Fibroblast of villous mesenchyme (primary cell): ENCODE measurements at regions not wholly inside any gene's neighbourhood (a gene's known extent, or its start where the extent isn't known, plus 50 kb on each side); places are given as distances from the start of the nearest gene placed in this dataset.
"Not testable (repeated sequence)": the region's sequence is repeated elsewhere in the genome, so short reads cannot be mapped to it uniquely, and the experiment has no call there.

Source experiments
- DNase-seq: peaks from one replicate; pipeline ENCODE4 v3.0.0-alpha.2; 2010; ENCODE audit warnings: low read depth
- H3K4me3 ChIP-seq: 2 replicates; pipeline ENCODE4 v1.5.1; 2011; ENCODE audit warnings: low read depth, mild to moderate bottlenecking, low read length
- TF ChIP-seq, protein P1 (sequence below): IDR thresholded peaks from 2 replicates; pipeline ENCODE4 v1.5.1; 2012; ENCODE audit warnings: low read depth, mild to moderate bottlenecking, low read length; ENCODE audit not compliant: insufficient read depth

DNA sequence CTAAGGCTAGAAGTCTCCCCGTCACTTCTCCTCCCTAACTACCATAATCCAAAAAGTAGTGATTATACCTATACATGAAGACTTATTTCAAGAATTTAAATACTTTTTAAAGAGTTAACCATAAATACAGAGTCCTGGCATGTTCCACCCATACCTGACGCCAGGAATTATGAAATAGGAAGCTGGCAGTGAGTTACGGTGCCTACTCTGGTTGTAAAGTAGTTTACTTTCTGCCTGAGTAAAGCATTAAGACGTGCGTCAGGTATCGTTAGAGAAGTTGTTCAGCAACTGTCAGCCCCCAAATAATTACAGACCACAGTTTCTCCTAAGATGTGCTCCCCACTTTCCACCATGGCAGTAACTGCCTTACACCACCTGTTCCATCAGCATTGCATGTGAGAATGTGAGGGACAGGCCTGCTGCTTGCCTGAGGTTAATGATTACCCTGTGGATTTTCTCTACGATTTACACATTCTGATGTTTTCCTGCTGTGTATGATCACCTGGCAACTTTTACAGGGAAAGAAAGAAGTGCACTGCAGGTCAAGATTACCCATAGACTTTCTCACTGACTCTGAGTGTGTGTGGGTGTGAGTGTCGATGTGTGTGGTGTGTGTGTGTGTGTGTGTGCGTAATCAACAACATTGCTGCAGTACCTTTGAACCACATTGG, 92.3 kb upstream of the SLC7A11 start:
- no peak overlapping the region for H3K4me3 ChIP-seq
- DNase-seq, result no peak
- TF ChIP-seq, protein P1, sequence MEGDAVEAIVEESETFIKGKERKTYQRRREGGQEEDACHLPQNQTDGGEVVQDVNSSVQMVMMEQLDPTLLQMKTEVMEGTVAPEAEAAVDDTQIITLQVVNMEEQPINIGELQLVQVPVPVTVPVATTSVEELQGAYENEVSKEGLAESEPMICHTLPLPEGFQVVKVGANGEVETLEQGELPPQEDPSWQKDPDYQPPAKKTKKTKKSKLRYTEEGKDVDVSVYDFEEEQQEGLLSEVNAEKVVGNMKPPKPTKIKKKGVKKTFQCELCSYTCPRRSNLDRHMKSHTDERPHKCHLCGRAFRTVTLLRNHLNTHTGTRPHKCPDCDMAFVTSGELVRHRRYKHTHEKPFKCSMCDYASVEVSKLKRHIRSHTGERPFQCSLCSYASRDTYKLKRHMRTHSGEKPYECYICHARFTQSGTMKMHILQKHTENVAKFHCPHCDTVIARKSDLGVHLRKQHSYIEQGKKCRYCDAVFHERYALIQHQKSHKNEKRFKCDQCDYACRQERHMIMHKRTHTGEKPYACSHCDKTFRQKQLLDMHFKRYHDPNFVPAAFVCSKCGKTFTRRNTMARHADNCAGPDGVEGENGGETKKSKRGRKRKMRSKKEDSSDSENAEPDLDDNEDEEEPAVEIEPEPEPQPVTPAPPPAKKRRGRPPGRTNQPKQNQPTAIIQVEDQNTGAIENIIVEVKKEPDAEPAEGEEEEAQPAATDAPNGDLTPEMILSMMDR, result no peak

DNA sequence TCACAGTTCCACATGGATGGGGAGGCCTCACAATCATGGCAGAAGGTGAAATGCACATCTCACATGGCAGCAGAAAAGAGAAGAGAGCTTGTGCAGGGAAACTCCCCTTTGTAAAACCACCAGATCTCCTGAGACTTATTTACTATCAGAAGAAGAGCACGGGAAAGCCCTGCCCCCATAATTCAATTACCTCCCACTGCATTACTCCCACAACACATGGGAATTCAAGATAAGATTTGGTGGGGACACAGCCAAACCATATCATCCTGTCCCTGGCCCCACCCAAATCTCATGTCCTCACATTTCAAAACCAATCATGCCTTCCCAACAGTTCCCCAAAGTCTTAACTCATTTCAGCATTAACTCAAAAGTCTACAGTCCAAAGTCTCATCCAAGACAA, 90.3 kb upstream of the SLC7A11 start:
- not testable (repeated sequence) for H3K4me3 ChIP-seq, DNase-seq

DNA sequence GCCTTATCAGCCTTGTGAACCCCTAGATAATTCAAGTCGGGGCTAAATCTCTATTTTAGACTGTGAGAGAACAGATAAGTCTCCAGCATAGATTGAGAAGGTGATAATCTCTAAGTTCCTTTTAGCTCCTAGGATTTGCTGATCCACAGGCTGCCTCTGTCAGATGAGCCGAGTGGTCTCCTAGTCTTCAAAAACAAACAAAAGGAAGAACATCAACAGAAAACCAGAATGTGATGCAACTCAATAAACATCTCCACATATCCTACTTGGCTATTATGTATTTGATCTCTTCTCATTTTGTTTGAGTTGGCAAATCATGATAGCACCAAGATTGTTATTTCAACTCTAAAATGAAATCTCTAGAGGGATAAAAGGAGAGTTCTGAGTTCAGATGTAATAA, 88.4 kb upstream of the SLC7A11 start:
- peak; percentile 59 for DNase-seq
- TF ChIP-seq, protein P1, result no peak
- H3K4me3 ChIP-seq, result no peak overlapping the region

DNA sequence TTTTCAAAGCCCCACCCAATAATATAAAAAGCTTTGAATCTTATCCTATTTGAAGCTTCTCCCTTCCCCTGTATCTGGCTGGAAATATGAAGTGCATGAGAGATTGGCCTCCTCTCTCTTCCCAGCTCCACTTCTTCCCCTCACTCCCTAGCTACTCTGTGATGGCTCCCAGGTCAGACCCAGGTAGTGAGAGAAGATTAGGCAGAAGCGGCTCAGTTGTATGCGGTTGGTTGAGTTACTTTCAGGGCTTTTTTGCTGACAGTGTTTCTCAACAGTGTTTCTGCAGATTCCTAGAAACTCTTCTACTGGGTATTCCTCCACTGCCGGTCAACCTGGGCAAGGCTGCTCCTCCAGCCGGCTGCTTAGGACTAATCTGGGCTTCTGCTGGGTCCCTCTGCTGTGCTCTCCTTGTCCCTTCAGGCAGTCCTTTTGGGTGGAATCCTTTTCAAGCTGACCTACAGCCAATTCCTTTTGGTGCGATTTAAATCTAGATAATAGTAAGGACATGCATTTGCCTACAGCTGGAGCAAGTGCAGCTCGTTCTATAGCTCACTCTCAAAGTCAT, 87.4 kb upstream of the SLC7A11 start:
- TF ChIP-seq, protein P1, result no peak
- no peak for DNase-seq
- no peak overlapping the region for H3K4me3 ChIP-seq

DNA sequence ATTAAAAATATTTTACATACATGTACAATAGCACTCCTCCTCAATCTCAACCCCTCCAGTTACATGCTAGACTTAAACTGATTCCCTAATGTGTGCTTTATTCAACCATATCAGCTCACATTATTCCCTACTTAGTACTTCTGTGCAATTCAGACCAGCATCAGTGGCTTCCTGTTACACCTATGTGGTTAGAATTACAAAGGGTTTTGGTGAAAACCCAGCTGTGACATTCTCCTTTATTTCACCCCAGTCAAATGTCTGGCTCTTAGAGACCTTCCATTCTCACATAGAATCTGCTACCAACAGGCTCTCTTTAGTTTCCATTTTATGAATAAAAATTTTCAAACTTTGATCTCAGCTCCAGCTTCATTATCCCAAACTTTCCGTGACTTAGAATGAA, 85.2 kb upstream of the SLC7A11 start:
- TF ChIP-seq, protein P1, result no peak
- no peak for DNase-seq

DNA sequence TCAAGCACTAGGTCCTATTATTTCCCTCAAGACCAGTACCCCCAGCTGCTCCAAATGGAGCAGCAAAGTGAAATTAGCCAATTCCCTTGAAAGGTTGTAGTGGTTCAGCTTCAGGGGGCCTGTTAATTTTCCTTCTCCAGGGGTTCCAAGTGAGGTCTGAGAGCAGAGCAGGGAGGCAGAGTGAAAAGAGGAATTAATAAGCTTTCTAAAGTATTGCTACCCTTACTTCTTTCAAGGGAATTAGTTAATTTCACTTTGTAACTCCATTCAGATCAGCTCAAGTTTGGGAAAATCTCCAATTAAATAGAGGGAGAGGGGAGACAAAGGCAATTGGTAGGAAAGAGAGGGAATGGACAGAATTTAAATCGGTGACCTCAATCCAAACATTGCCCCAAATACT, 78.7 kb upstream of the SLC7A11 start:
- TF ChIP-seq, protein P1, result no peak
- H3K4me3 ChIP-seq, result no peak overlapping the region
- no peak for DNase-seq

More for the DNA sequence above, 85.2 kb upstream of the SLC7A11 start:
- H3K4me3 ChIP-seq, result no peak overlapping the region

DNA sequence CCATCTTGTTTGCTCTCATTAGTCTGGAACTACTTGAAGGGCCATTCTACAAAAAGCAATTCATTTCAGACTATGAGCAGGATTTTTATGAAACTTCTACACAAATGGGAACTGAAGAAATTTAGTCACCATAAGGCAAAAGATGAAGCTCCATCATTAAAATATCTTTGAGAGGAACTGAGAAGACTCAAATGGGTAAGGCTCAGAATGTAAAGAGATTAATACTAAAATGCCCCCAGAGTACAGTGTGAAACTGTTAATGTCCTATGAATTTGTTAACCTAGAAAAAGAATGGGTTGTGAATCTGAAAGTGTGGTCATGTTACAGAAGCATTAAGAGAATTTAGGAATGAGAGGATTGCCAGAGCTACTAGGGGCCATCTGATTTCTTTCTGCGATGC, 77.9 kb upstream of the SLC7A11 start:
- TF ChIP-seq, protein P1, result no peak
- no peak for DNase-seq
- no peak overlapping the region for H3K4me3 ChIP-seq
